Mesendoderm (in vitro differentiated cells): ENCODE measurements at regions not wholly inside any gene's neighbourhood (a gene's known extent, or its start where the extent isn't known, plus 50 kb on each side); places are given as distances from the start of the nearest gene placed in this dataset.

Experiments
- DNase-seq: peaks from one replicate; pipeline ENCODE4 v3.0.0; 2013
- H2AK5ac ChIP-seq: 2 replicates; pipeline ENCODE4 v1.6.1; 2013; ENCODE audit warnings: low read length, inconsistent platforms
- H2BK120ac ChIP-seq: 2 replicates; pipeline ENCODE4 v1.6.1; 2013; ENCODE audit warnings: low read depth, mild to moderate bottlenecking, low read length, moderate library complexity, mixed read lengths
- H2BK15ac ChIP-seq: replicated peaks from 2 replicates; pipeline ENCODE4 v1.6.1; 2013; ENCODE audit warnings: low read depth, mild to moderate bottlenecking, moderate library complexity
- H2BK5ac ChIP-seq: 2 replicates; pipeline ENCODE4 v1.6.1; 2013; ENCODE audit warnings: low read length, inconsistent platforms
- H3K18ac ChIP-seq: 2 replicates; pipeline ENCODE4 v1.6.1; 2013; ENCODE audit warnings: mild to moderate bottlenecking, low read length, mixed read lengths
- H3K23ac ChIP-seq: one replicate; pipeline ENCODE4 v1.6.1; 2013; ENCODE audit warnings: low read length
- H3K27ac ChIP-seq: 2 replicates; pipeline ENCODE4 v1.5.1; 2013; ENCODE audit warnings: low read depth, mild to moderate bottlenecking, inconsistent platforms, low read length, moderate library complexity
- H3K27me3 ChIP-seq: 2 replicates; pipeline ENCODE4 v1.6.1; 2013; ENCODE audit warnings: low read length, control low read depth, mild to moderate bottlenecking, inconsistent platforms; ENCODE audit not compliant: insufficient read depth, poor library complexity
- H3K36me3 ChIP-seq: 2 replicates; pipeline ENCODE4 v1.6.1; 2013; ENCODE audit warnings: low read length, inconsistent platforms; ENCODE audit not compliant: control insufficient read depth, insufficient read depth
- H3K4ac ChIP-seq: one replicate; pipeline ENCODE4 v1.6.1; 2013; ENCODE audit warnings: low read depth, mild to moderate bottlenecking, low read length, moderate library complexity
- H3K4me1 ChIP-seq: 2 replicates; pipeline ENCODE4 v1.6.1; 2013; ENCODE audit warnings: low read depth, low read length, inconsistent platforms; ENCODE audit not compliant: control insufficient read depth
- H3K4me2 ChIP-seq: 2 replicates; pipeline ENCODE4 v1.6.1; 2013; ENCODE audit warnings: low read length
- H3K4me3 ChIP-seq: 2 replicates; pipeline ENCODE4 v1.5.1; 2013; ENCODE audit warnings: mild to moderate bottlenecking, low read length
- H3K56ac ChIP-seq: one replicate; pipeline ENCODE4 v1.6.1; 2013; ENCODE audit warnings: low read length
- H3K79me1 ChIP-seq: 2 replicates; pipeline ENCODE4 v1.6.1; 2013; ENCODE audit warnings: low read length, inconsistent platforms
- H3K79me2 ChIP-seq: 2 replicates; pipeline ENCODE4 v1.6.1; 2013; ENCODE audit warnings: mild to moderate bottlenecking, low read length; ENCODE audit not compliant: control insufficient read depth, insufficient read depth
- H3K9ac ChIP-seq: 2 replicates; pipeline ENCODE4 v1.6.1; 2013; ENCODE audit warnings: low read length, inconsistent platforms
- H4K5ac ChIP-seq: one replicate; pipeline ENCODE4 v1.6.1; 2013; ENCODE audit warnings: low read length
- H4K8ac ChIP-seq: one replicate; pipeline ENCODE4 v1.6.1; 2013; ENCODE audit warnings: low read depth, mild to moderate bottlenecking, control low read depth, low read length, moderate library complexity
- WGBS: extraction: QIAGEN DNeasy Blood & Tissue Kit; methylation state at CpG from one replicate; pipeline ENCODE4 v1.1.7; 2013; ENCODE audit warnings: low lambda C conversion rate, missing lambda C conversion rate; ENCODE audit not compliant: insufficient coverage; ENCODE audit errors: extremely low coverage; 5-methylcytosine and 5-hydroxymethylcytosine counted together

- no peaks in the 10 kb centered on the region for H3K36me3 ChIP-seq
- no peak overlapping the region for H3K56ac ChIP-seq
- DNase-seq: no peak
- H2BK15ac ChIP-seq: no peak overlapping the region
- no peak overlapping the region for H3K9ac ChIP-seq
- no peak overlapping the region for H3K4me3 ChIP-seq
- no peak overlapping the region for H2AK5ac ChIP-seq
- H3K4ac ChIP-seq: no peak overlapping the region
- H4K8ac ChIP-seq: no peak overlapping the region
- H3K23ac ChIP-seq: no peak overlapping the region
- H3K4me2 ChIP-seq: no peak overlapping the region
- no peak overlapping the region for H2BK5ac ChIP-seq
- no peaks in the 10 kb centered on the region for H3K79me2 ChIP-seq
- WGBS: no CpG with 5 or more reads among the region's 2 CpGs
- no peak overlapping the region for H3K27ac ChIP-seq
- no peaks in the 10 kb centered on the region for H3K4me1 ChIP-seq
- no peaks in the 10 kb centered on the region for H3K27me3 ChIP-seq
- no peak overlapping the region for H3K18ac ChIP-seq
- H3K79me1 ChIP-seq: no peaks in the 10 kb centered on the region
- no peak overlapping the region for H4K5ac ChIP-seq
- H2BK120ac ChIP-seq: no peak overlapping the region
Observed at GRCh38 chr1:29628190-29628589, 391.9 kb downstream of the PTPRU start.

GRCh38 chr1:29626726-29627125 is 390.4 kb downstream of the PTPRU start:
- H3K23ac ChIP-seq: no peak overlapping the region
- H2BK15ac ChIP-seq: no peak overlapping the region
- no peaks in the 10 kb centered on the region for H3K4me1 ChIP-seq
- no peak overlapping the region for H3K18ac ChIP-seq
- no peak overlapping the region for H3K27ac ChIP-seq
- no peak overlapping the region for H2BK5ac ChIP-seq
- no peak overlapping the region for H3K4ac ChIP-seq
- H3K56ac ChIP-seq: no peak overlapping the region
- no peak overlapping the region for H4K5ac ChIP-seq
- H4K8ac ChIP-seq: no peak overlapping the region
- no peak overlapping the region for H3K9ac ChIP-seq
- H3K79me1 ChIP-seq: no peaks in the 10 kb centered on the region
- no peak overlapping the region for H2BK120ac ChIP-seq
- DNase-seq: no peak
- no peaks in the 10 kb centered on the region for H3K27me3 ChIP-seq
- H3K36me3 ChIP-seq: no peaks in the 10 kb centered on the region
- no peak overlapping the region for H3K4me3 ChIP-seq
- H3K79me2 ChIP-seq: no peaks in the 10 kb centered on the region
- no CpG with 5 or more reads among the region's 5 CpGs for WGBS
- H2AK5ac ChIP-seq: no peak overlapping the region
- H3K4me2 ChIP-seq: no peak overlapping the region

GRCh38 chr1:29626066-29626465 is 389.7 kb downstream of the PTPRU start:
- no CpG with 5 or more reads among the region's 8 CpGs for WGBS
- Histone ChIP-seq H4K8ac (no peak overlapping the region), H3K4me3 (no peak overlapping the region), H3K4me2 (no peak overlapping the region), H3K79me1 (no peaks in the 10 kb centered on the region), H4K5ac (no peak overlapping the region), H2BK15ac (no peak overlapping the region), H2BK120ac (no peak overlapping the region), H3K4me1 (no peaks in the 10 kb centered on the region), H3K36me3 (no peaks in the 10 kb centered on the region), H2AK5ac (no peak overlapping the region), H2BK5ac (no peak overlapping the region), H3K56ac (no peak overlapping the region), H3K27me3 (no peaks in the 10 kb centered on the region), H3K9ac (no peak overlapping the region), H3K18ac (no peak overlapping the region), H3K23ac (no peak overlapping the region), H3K27ac (no peak overlapping the region), H3K4ac (no peak overlapping the region), H3K79me2 (no peaks in the 10 kb centered on the region)
- DNase-seq: no peak

GRCh38 chr1:29625084-29625420 is 388.7 kb downstream of the PTPRU start:
- no CpG with 5 or more reads among the region's 1 CpG for WGBS

GRCh38 chr1:29624320-29625083 is 388.2 kb downstream of the PTPRU start:
- Histone ChIP-seq H2BK120ac (no peak overlapping the region), H3K4ac (no peak overlapping the region), H3K27ac (no peak overlapping the region), H3K36me3 (no peaks in the 10 kb centered on the region), H3K79me2 (no peaks in the 10 kb centered on the region), H3K27me3 (no peaks in the 10 kb centered on the region), H3K18ac (no peak overlapping the region), H2AK5ac (no peak overlapping the region), H4K5ac (no peak overlapping the region), H2BK5ac (no peak overlapping the region), H3K9ac (no peak overlapping the region), H2BK15ac (no peak overlapping the region), H3K56ac (no peak overlapping the region), H3K23ac (no peak overlapping the region), H4K8ac (no peak overlapping the region), H3K4me3 (no peak overlapping the region), H3K4me1 (no peaks in the 10 kb centered on the region), H3K4me2 (no peak overlapping the region), H3K79me1 (no peaks in the 10 kb centered on the region)
- WGBS: no CpG with 5 or more reads among the region's 9 CpGs
- DNase-seq: no peak

More at GRCh38 chr1:29625084-29625420, 388.7 kb downstream of the PTPRU start:
- H3K56ac ChIP-seq: no peak overlapping the region
- H3K18ac ChIP-seq: no peak overlapping the region
- no peaks in the 10 kb centered on the region for H3K4me1 ChIP-seq
- no peak overlapping the region for H3K4ac ChIP-seq
- no peak overlapping the region for H3K27ac ChIP-seq
- H2BK120ac ChIP-seq: no peak overlapping the region
- no peaks in the 10 kb centered on the region for H3K79me2 ChIP-seq
- no peak overlapping the region for H3K23ac ChIP-seq
- H3K79me1 ChIP-seq: no peaks in the 10 kb centered on the region
- no peak overlapping the region for H2AK5ac ChIP-seq
- H4K8ac ChIP-seq: no peak overlapping the region
- DNase-seq: no peak
- H3K4me3 ChIP-seq: no peak overlapping the region
- no peak overlapping the region for H3K4me2 ChIP-seq
- H2BK15ac ChIP-seq: no peak overlapping the region
- H4K5ac ChIP-seq: no peak overlapping the region
- H3K9ac ChIP-seq: no peak overlapping the region
- no peak overlapping the region for H2BK5ac ChIP-seq
- H3K27me3 ChIP-seq: no peaks in the 10 kb centered on the region
- H3K36me3 ChIP-seq: no peaks in the 10 kb centered on the region

GRCh38 chr1:29623501-29623900 is 387.2 kb downstream of the PTPRU start:
- DNase-seq: no peak
- Histone ChIP-seq H3K4me2 (no peak overlapping the region), H2BK15ac (no peak overlapping the region), H3K56ac (no peak overlapping the region), H3K4ac (no peak overlapping the region), H2BK120ac (no peak overlapping the region), H3K4me1 (no peaks in the 10 kb centered on the region), H3K4me3 (no peak overlapping the region), H4K5ac (no peak overlapping the region), H3K27ac (no peak overlapping the region), H3K36me3 (no peaks in the 10 kb centered on the region), H3K79me2 (no peaks in the 10 kb centered on the region), H3K27me3 (no peaks in the 10 kb centered on the region), H2BK5ac (no peak overlapping the region), H4K8ac (no peak overlapping the region), H3K9ac (no peak overlapping the region), H3K23ac (no peak overlapping the region), H3K18ac (no peak overlapping the region), H2AK5ac (no peak overlapping the region), H3K79me1 (no peaks in the 10 kb centered on the region)
- WGBS: no CpG with 5 or more reads among the region's 7 CpGs
